Panc1 (cell line): ENCODE measurements at regions not wholly inside any gene's neighbourhood (a gene's known extent, or its start where the extent isn't known, plus 50 kb on each side); places are given as distances from the start of the nearest gene placed in this dataset.

ENCODE experiments used
- ATAC-seq: fragments of 200-7000 bp; cut with Tn5 transposase; 2 replicates; pipeline ENCODE4 v1.9.1; 2020; ENCODE audit warnings: mild to moderate bottlenecking, moderate library complexity
- BruUV-seq: library from RNA; stranded (reverse); fragments of 400-500 nt; replicated peaks from 2 replicates; lab custom pipeline; 2021; lab: Mats Ljungman, UMichigan
- CTCF ChIA-PET: fragments of 300-600 bp; sonication (Branson Sonifier 250); formaldehyde crosslinking; loops from one replicate; lab custom pipeline; 2022; ENCODE audit warnings: antibody characterized with exemption; lab: Charles Lee
- POLR2A ChIA-PET: fragments of 300-600 bp; sonication (Branson Sonifier 250); formaldehyde crosslinking; loops from one replicate; lab custom pipeline; 2022; ENCODE audit warnings: antibody characterized with exemption; lab: Charles Lee
- DNase-seq: peaks from one replicate; pipeline ENCODE4 v3.0.0-alpha.2; 2010; ENCODE audit warnings: low read depth, low spot score
- H3K27ac ChIP-seq: 2 replicates; pipeline ENCODE4 v1.5.1; 2011; ENCODE audit warnings: mild to moderate bottlenecking, low read length, inconsistent platforms
- H3K27me3 ChIP-seq: fragments of 200-500 bp; sonication (Bioruptor generic); 2 replicates; pipeline ENCODE4 v1.6.0; 2014; ENCODE audit warnings: low read length, inconsistent platforms; ENCODE audit not compliant: control insufficient read depth, insufficient read depth
- H3K36me3 ChIP-seq: fragments of 200-500 bp; sonication (Bioruptor generic); 2 replicates; pipeline ENCODE4 v1.5.1; 2014; ENCODE audit warnings: inconsistent platforms, mild to moderate bottlenecking, low read length, moderate library complexity; ENCODE audit not compliant: control insufficient read depth, insufficient read depth
- H3K4me1 ChIP-seq: 2 replicates; pipeline ENCODE4 v1.5.1; 2011; ENCODE audit warnings: inconsistent platforms, mild to moderate bottlenecking, low read length, moderate library complexity; ENCODE audit not compliant: control insufficient read depth, insufficient read depth
- H3K4me3 ChIP-seq, 2 experiments: 2 replicates each; pipeline ENCODE4 v1.5.1; 2011 to 2012; ENCODE audit warnings: low read depth in 2 of 2, low read length in 2 of 2, mild to moderate bottlenecking in 2 of 2, inconsistent platforms in 1 of 2, moderate library complexity in 1 of 2
- H3K9me3 ChIP-seq: fragments of 200-500 bp; sonication (Bioruptor generic); 2 replicates; pipeline ENCODE4 v1.5.1; 2014; ENCODE audit warnings: low read depth, mild to moderate bottlenecking, inconsistent platforms, low read length, moderate library complexity; ENCODE audit not compliant: control insufficient read depth, insufficient read depth
- CTCF ChIP-seq: fragments of 450-650 bp; IDR thresholded peaks from 2 replicates; pipeline ENCODE4 v1.5.1; 2017; ENCODE audit warnings: mild to moderate bottlenecking
- POLR2AphosphoS5 ChIP-seq: IDR thresholded peaks from 2 replicates; pipeline ENCODE4 v1.6.1; 2012; ENCODE audit warnings: mild to moderate bottlenecking, low read depth, low read length, moderate library complexity
- REST ChIP-seq, 2 experiments: IDR thresholded peaks; 2 replicates each; pipeline ENCODE4 v1.6.1; 2011 to 2012; ENCODE audit warnings: low read depth in 2 of 2, control low read depth in 1 of 2, low read length in 1 of 2, mild to moderate bottlenecking in 1 of 2, moderate library complexity in 1 of 2; ENCODE audit not compliant: insufficient read depth in 1 of 2
- SIN3A ChIP-seq: IDR thresholded peaks from 2 replicates; pipeline ENCODE4 v1.6.1; 2012; ENCODE audit warnings: low read depth, mild to moderate bottlenecking, low read length, moderate library complexity, borderline replicate concordance; ENCODE audit not compliant: insufficient read depth
- TCF7L2 ChIP-seq: IDR thresholded peaks from 2 replicates; pipeline ENCODE4 v1.6.1; 2011; ENCODE audit warnings: mild to moderate bottlenecking, low read depth, low read length, inconsistent platforms
- in situ Hi-C: cut with HindIII; loops from 2 replicates; pipeline ENCODE4 v1.10.0; 2016; ENCODE audit warnings: low sequenced_read_pairs, low pct_unique_long_range_greater_than_20kb
- intact Hi-C: fragments of 100-400 bp; cut with micrococcal nuclease; formaldehyde crosslinking; loops from one replicate; pipeline ENCODE4 v1.10.0; 2022; ENCODE audit not compliant: unreplicated experiment

GRCh38 chr18:25464227-25464626, 112.3 kb upstream of the ZNF521 start:
- CTCF ChIA-PET = no interaction called here
- in situ Hi-C loops (no loop called here), intact Hi-C loops (no loop called here)
- H3K27ac ChIP-seq = no peak overlapping the region
- no peak for DNase-seq
- no peaks in the 10 kb centered on the region for H3K27me3 ChIP-seq
- no peaks in the 10 kb centered on the region for H3K36me3 ChIP-seq
- POLR2A ChIA-PET = no interaction called here
- ATAC-seq = no peak
- BruUV-seq = no TSS peak
- H3K4me3 ChIP-seq = no peak overlapping the region
- no peaks in the 10 kb centered on the region for H3K4me1 ChIP-seq
- no peaks in the 10 kb centered on the region for H3K9me3 ChIP-seq
- TF ChIP-seq REST (IDR thresholded peaks at IDR 0.05; ENCODE audit: insufficient read depth in 1 of 2, low read depth in 2 of 2, low read length in 1 of 2) (no peak), SIN3A (no peak), POLR2AphosphoS5 (no peak), TCF7L2 (no peak), CTCF (no peak)

DNA sequence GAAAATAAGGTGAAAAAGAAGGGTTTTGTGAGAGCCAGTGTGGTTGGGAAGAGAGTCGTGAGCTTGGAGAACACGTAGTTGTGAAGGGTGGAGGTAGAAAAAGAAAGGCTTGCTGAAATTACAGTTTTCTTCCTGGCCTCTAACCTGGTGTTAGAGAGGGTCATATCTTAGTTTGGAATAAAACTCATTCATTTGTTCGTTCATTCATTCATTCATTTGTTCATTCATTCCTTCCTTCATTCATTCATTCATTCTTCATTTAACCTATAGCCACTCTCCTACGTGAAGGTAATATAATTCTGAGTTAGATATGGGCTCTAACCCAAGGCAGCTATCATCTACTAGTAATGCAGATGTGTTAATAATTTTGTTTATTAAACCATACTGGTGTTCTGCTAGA, 111.8 kb upstream of the ZNF521 start:
- Histone ChIP-seq H3K36me3 (no peaks in the 10 kb centered on the region), H3K27me3 (no peaks in the 10 kb centered on the region), H3K4me1 (no peaks in the 10 kb centered on the region), H3K4me3 (no peak overlapping the region), H3K27ac (no peak overlapping the region), H3K9me3 (no peaks in the 10 kb centered on the region)
- intact Hi-C loops (no loop called here), in situ Hi-C loops (no loop called here)
- TF ChIP-seq REST (IDR thresholded peaks at IDR 0.05; ENCODE audit: insufficient read depth in 1 of 2, low read depth in 2 of 2, low read length in 1 of 2) (no peak), TCF7L2 (no peak), SIN3A (no peak), POLR2AphosphoS5 (no peak), CTCF (no peak)
- DNase-seq (no peak), ATAC-seq (no peak)
- no TSS peak for BruUV-seq
- POLR2A ChIA-PET = no interaction called here
- CTCF ChIA-PET = no interaction called here
